ENCODE measurements at regions not wholly inside any gene's neighbourhood (a gene's known extent, or its start where the extent isn't known, plus 50 kb on each side); places are given as distances from the start of the nearest gene placed in this dataset.

DNA sequence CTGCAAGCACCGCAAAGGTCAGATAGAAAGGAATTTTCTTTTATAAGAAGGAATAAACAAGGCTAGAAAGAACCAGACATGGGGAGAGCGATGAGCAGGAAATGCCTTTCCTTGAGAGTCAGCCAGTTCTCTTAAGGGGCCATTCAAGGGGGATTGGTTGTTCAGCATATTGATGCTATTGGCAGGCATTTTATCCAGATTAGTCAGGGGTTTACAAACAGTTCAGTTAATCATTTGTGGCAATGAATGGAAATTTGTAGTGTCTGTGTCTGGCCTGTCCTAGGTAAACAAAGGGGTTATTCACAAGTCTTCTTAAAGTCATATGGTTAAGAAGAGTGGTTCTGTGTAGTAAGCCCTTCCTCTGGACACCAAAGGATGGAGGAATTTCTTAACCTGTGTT is 184.7 kb upstream of the FRMPD4 start:
- Histone ChIP-seq H3K56ac (ENCODE audit: extremely low read depth, insufficient read depth, low read length) (no peak overlapping the region), H2BK5ac (ENCODE audit: low read depth, low read length, poor library complexity, severe bottlenecking) (peak overlapping the region; percentile 7), H3K79me1 (ENCODE audit: low read depth in 1 of 2, low read length in 2 of 2) (no peaks in the 10 kb centered on the region), H3K4me3 (ENCODE audit: insufficient read depth, low read depth, low read length) (no peak overlapping the region), H3K14ac (replicated peaks; ENCODE audit: low read depth, low read length) (no peak overlapping the region), H3K4ac (ENCODE audit: low read depth, low read length) (no peak overlapping the region), H2AFZ (replicated peaks; ENCODE audit: low read length, poor library complexity) (no peak overlapping the region), H3K9me3 (ENCODE audit: control insufficient read depth, insufficient read depth, low read length) (no peaks in the 10 kb centered on the region), H4K5ac (ENCODE audit: low read depth, low read length) (no peak overlapping the region), H2BK15ac (ENCODE audit: low read depth, low read length) (no peak overlapping the region), H3K4me2 (ENCODE audit: low read depth, low read length) (no peak overlapping the region; the same call in 1 of the 2 replicates), H2BK20ac (ENCODE audit: low read depth, low read length) (0 out of 2 replicates have a peak overlapping the region, but pooled peaks have one; percentile 33), H4K8ac (ENCODE audit: low read depth in 2 of 2, low read length in 2 of 2) (no peak overlapping the region), H3K27me3 (ENCODE audit: control insufficient read depth, insufficient read depth, low read length) (no peaks in the 10 kb centered on the region), H3K23ac (ENCODE audit: low read depth, low read length) (no peak overlapping the region), H2AK9ac (replicated peaks; ENCODE audit: low read depth, low read length, poor library complexity) (no peak overlapping the region), H3K9ac (ENCODE audit: low read depth, low read length) (no peak overlapping the region), H4K91ac (ENCODE audit: insufficient read depth, low read depth, low read length) (no peak overlapping the region), H3K27ac (ENCODE audit: insufficient read depth, low read length) (no peak overlapping the region), H3K18ac (ENCODE audit: low read depth, low read length) (peak overlapping the region; percentile 3; the same call in 1 of the 2 replicates), H2BK120ac (ENCODE audit: low read depth, low read length) (no peak overlapping the region), H3K4me1 (ENCODE audit: control insufficient read depth, insufficient read depth, low read length) (peaks cover 5% of the 10 kb centered on the region), H3K9me1 (ENCODE audit: insufficient read depth, low read length) (no peaks in the 10 kb centered on the region), H2AK5ac (ENCODE audit: low read depth, low read length) (no peak overlapping the region), H4K20me1 (ENCODE audit: insufficient read depth, low read length) (no peaks in the 10 kb centered on the region), H3K36me3 (ENCODE audit: control insufficient read depth, insufficient read depth, low read length) (no peaks in the 10 kb centered on the region)
- TF ChIP-seq FOS (IDR thresholded peaks at IDR 0.05; ENCODE audit: low read depth, low read length) (0 out of 2 replicates have a peak, but pooled peaks have one; percentile 21), MAZ (IDR thresholded peaks at IDR 0.05; ENCODE audit: borderline replicate concordance, low read depth, low read length) (no peak)
- ChIA-PET POLR2A (ENCODE audit: unreplicated experiment) (no interaction called here), CTCF (no interaction called here)
- ATAC-seq (ENCODE audit: low read depth) (peak; percentile 84), DNase-seq (peak; percentile 86)
- no TSS peak for BruUV-seq (replicated peaks)
- in situ Hi-C loops (cut with MboI; ENCODE audit: low sequenced_read_pairs): no loop called here
- dilution Hi-C loops (cut with HindIII; ENCODE audit: low sequenced_read_pairs, unreplicated experiment): no loop called here
- intact Hi-C loops (cut with micrococcal nuclease): no loop called here
- WGBS, 2 experiments (ENCODE audit: extremely low coverage in 2 of 2, insufficient read length in 1 of 2): 0% methylated on average over 1 of the region's 2 CpGs; no CpG with 5 or more reads in 1 of the 2 experiments

All from IMR-90 (cell line).